GM23338 (cell line): ENCODE measurements at regions not wholly inside any gene's neighbourhood (a gene's known extent, or its start where the extent isn't known, plus 50 kb on each side); places are given as distances from the start of the nearest gene placed in this dataset.

ENCODE experiments used
- ATAC-seq: fragments of 200-7000 bp; cut with Tn5 transposase; 3 replicates; pipeline ENCODE4 v1.9.1; 2020
- DNase-seq: peaks from one replicate; pipeline ENCODE4 v3.0.0-alpha.2; 2015; ENCODE audit warnings: low spot score
- H2AFZ ChIP-seq: fragments of 200-600 bp; sonication (generic); 2 replicates; pipeline ENCODE4 v1.8.0; 2016; ENCODE audit warnings: antibody characterized with exemption, mild to moderate bottlenecking, moderate library complexity
- H3F3A ChIP-seq: fragments of 200-600 bp; sonication (generic); replicated peaks from 2 replicates; pipeline ENCODE4 v1.8.0; 2017; ENCODE audit warnings: antibody characterized with exemption, mixed run types, low read depth
- H3K27ac ChIP-seq: fragments of 200-600 bp; sonication (generic); 2 replicates; pipeline ENCODE4 v1.6.1; 2016; ENCODE audit warnings: low read depth
- H3K27me3 ChIP-seq: fragments of 200-600 bp; sonication (generic); 2 replicates; pipeline ENCODE4 v1.8.0; 2016; ENCODE audit warnings: mild to moderate bottlenecking, mixed run types, moderate library complexity; ENCODE audit not compliant: insufficient read depth
- H3K36me3 ChIP-seq: fragments of 200-600 bp; sonication (generic); 2 replicates; pipeline ENCODE4 v1.8.0; 2016; ENCODE audit warnings: mild to moderate bottlenecking; ENCODE audit not compliant: insufficient read depth
- H3K4me1 ChIP-seq: fragments of 200-600 bp; sonication (generic); 2 replicates; pipeline ENCODE4 v1.8.0; 2016; ENCODE audit warnings: mild to moderate bottlenecking, moderate library complexity; ENCODE audit not compliant: insufficient read depth
- H3K4me2 ChIP-seq: fragments of 200-600 bp; sonication (generic); 2 replicates; pipeline ENCODE4 v1.7.1; 2017; ENCODE audit warnings: mixed run types
- H3K4me3 ChIP-seq: fragments of 200-600 bp; sonication (generic); 2 replicates; pipeline ENCODE4 v1.6.1; 2016; ENCODE audit warnings: mixed run types
- H3K79me2 ChIP-seq: fragments of 200-600 bp; sonication (generic); replicated peaks from 2 replicates; pipeline ENCODE4 v1.8.0; 2017; ENCODE audit warnings: mild to moderate bottlenecking; ENCODE audit not compliant: insufficient read depth
- H3K9me2 ChIP-seq: fragments of 200-600 bp; sonication (generic); 2 replicates; pipeline ENCODE4 v1.8.0; 2017; ENCODE audit not compliant: insufficient read depth
- H4K20me1 ChIP-seq: fragments of 200-600 bp; sonication (generic); replicated peaks from 2 replicates; pipeline ENCODE4 v1.8.0; 2017; ENCODE audit warnings: mild to moderate bottlenecking; ENCODE audit not compliant: insufficient read depth
- H3K27ac Mint-ChIP-seq: 2 replicates; pipeline ENCODE4 v1.8.0; 2020; ENCODE audit warnings: inconsistent platforms, mild to moderate bottlenecking, moderate library complexity, mixed read lengths
- H3K27me3 Mint-ChIP-seq: 3 replicates; pipeline ENCODE4 v1.8.0; 2022; ENCODE audit warnings: low read depth, mild to moderate bottlenecking, moderate library complexity, mixed read lengths, inconsistent platforms; ENCODE audit not compliant: insufficient read depth, poor library complexity
- H3K36me3 Mint-ChIP-seq: 3 replicates; pipeline ENCODE4 v1.8.0; 2021; ENCODE audit warnings: low read depth, mild to moderate bottlenecking, inconsistent platforms, moderate library complexity, mixed read lengths
- H3K4me1 Mint-ChIP-seq: 3 replicates; pipeline ENCODE4 v1.8.0; 2020; ENCODE audit warnings: mild to moderate bottlenecking, inconsistent platforms, mixed read lengths
- H3K4me3 Mint-ChIP-seq: 3 replicates; pipeline ENCODE4 v1.8.0; 2021; ENCODE audit warnings: moderate library complexity, mild to moderate bottlenecking, inconsistent platforms, mixed read lengths
- H3K9me3 Mint-ChIP-seq: 3 replicates; pipeline ENCODE4 v1.8.0; 2020; ENCODE audit warnings: moderate library complexity, mild to moderate bottlenecking, inconsistent platforms, mixed read lengths
- CREB1 ChIP-seq: fragments of 250-450 bp; sonication (Bioruptor Pico); IDR thresholded peaks from 2 replicates; pipeline ENCODE4 v1.5.0; 2020; ENCODE audit warnings: low read depth, mild to moderate bottlenecking, moderate library complexity
- EZH2 ChIP-seq: fragments of 200-600 bp; sonication (generic); IDR thresholded peaks from one replicate; pipeline ENCODE4 v1.8.0; 2017; ENCODE audit warnings: antibody characterized with exemption, mild to moderate bottlenecking, low read depth; ENCODE audit not compliant: unreplicated experiment
- JUNB ChIP-seq: IDR thresholded peaks from one replicate; pipeline ENCODE4 v1.6.1; 2016; ENCODE audit warnings: antibody characterized with exemption; ENCODE audit not compliant: unreplicated experiment
- NANOG ChIP-seq: IDR thresholded peaks from 2 replicates; pipeline ENCODE4 v1.6.1; 2016; ENCODE audit warnings: antibody characterized with exemption, borderline replicate concordance
- POLR2AphosphoS5 ChIP-seq: IDR thresholded peaks from 2 replicates; pipeline ENCODE4 v1.6.1; 2016; ENCODE audit warnings: antibody characterized with exemption, low read depth
- STAT1 ChIP-seq: IDR thresholded peaks from one replicate; pipeline ENCODE4 v1.6.1; 2016; ENCODE audit warnings: antibody characterized with exemption; ENCODE audit not compliant: unreplicated experiment
- ZNF114 ChIP-seq: fragments of 250-450 bp; sonication (Bioruptor Pico); IDR thresholded peaks from 2 replicates; pipeline ENCODE4 v1.5.0; 2020; ENCODE audit warnings: mild to moderate bottlenecking, moderate library complexity
- ZNF331 ChIP-seq: fragments of 250-450 bp; sonication (Bioruptor Pico); IDR thresholded peaks from 2 replicates; pipeline ENCODE4 v1.5.0; 2020; ENCODE audit warnings: low read depth, mild to moderate bottlenecking, moderate library complexity
- TF ChIP-seq, protein P1 (sequence below), 2 experiments: fragments of 200-600 bp in 1 of 2; sonication (generic) in 1 of 2; conservative IDR thresholded peaks; 2 replicates each; pipeline versions ENCODE4 v1.5.1 to v1.6.1; 2016 to 2017; ENCODE audit warnings: antibody characterized with exemption in 2 of 2, low read depth in 2 of 2, mild to moderate bottlenecking in 2 of 2, moderate library complexity in 1 of 2

GRCh38 chr2:116582850-116583249 lies 1231.6 kb upstream of the DDX18 start:
- DNase-seq (no peak), ATAC-seq (no peak)
- Mint-ChIP-seq H3K9me3 (peaks cover 3% of the 10 kb centered on the region; the same call in 1 of the 3 replicates), H3K27ac (no peak overlapping the region), H3K36me3 (no peaks in the 10 kb centered on the region), H3K4me3 (no peak overlapping the region), H3K27me3 (no peaks in the 10 kb centered on the region), H3K4me1 (no peaks in the 10 kb centered on the region)
- Histone ChIP-seq H3K4me3 (no peak overlapping the region), H3F3A (no peaks in the 10 kb centered on the region), H3K4me1 (no peaks in the 10 kb centered on the region), H3K9me2 (no peaks in the 10 kb centered on the region), H3K27ac (no peak overlapping the region), H4K20me1 (no peaks in the 10 kb centered on the region), H2AFZ (no peak overlapping the region), H3K4me2 (no peak overlapping the region), H3K79me2 (no peaks in the 10 kb centered on the region), H3K27me3 (no peaks in the 10 kb centered on the region), H3K36me3 (no peaks in the 10 kb centered on the region)
- no peak for TF ChIP-seq CREB1
- TF ChIP-seq ZNF331 = no peak
- TF ChIP-seq JUNB = no peak
- TF ChIP-seq, protein P1, sequence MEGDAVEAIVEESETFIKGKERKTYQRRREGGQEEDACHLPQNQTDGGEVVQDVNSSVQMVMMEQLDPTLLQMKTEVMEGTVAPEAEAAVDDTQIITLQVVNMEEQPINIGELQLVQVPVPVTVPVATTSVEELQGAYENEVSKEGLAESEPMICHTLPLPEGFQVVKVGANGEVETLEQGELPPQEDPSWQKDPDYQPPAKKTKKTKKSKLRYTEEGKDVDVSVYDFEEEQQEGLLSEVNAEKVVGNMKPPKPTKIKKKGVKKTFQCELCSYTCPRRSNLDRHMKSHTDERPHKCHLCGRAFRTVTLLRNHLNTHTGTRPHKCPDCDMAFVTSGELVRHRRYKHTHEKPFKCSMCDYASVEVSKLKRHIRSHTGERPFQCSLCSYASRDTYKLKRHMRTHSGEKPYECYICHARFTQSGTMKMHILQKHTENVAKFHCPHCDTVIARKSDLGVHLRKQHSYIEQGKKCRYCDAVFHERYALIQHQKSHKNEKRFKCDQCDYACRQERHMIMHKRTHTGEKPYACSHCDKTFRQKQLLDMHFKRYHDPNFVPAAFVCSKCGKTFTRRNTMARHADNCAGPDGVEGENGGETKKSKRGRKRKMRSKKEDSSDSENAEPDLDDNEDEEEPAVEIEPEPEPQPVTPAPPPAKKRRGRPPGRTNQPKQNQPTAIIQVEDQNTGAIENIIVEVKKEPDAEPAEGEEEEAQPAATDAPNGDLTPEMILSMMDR (conservative IDR thresholded peaks at IDR 0.05; ENCODE audit: low read depth in 2 of 2) = no peak
- TF ChIP-seq POLR2AphosphoS5 = no peak
- no peak for TF ChIP-seq STAT1

- Histone ChIP-seq H3F3A (no peaks in the 10 kb centered on the region), H3K27me3 (no peaks in the 10 kb centered on the region), H3K9me2 (no peaks in the 10 kb centered on the region), H3K4me3 (no peak overlapping the region), H3K79me2 (no peaks in the 10 kb centered on the region), H3K36me3 (no peaks in the 10 kb centered on the region), H3K4me2 (no peak overlapping the region), H3K4me1 (no peaks in the 10 kb centered on the region), H3K27ac (no peak overlapping the region), H2AFZ (no peak overlapping the region), H4K20me1 (no peaks in the 10 kb centered on the region)
- H3K4me1 Mint-ChIP-seq = no peaks in the 10 kb centered on the region
- TF ChIP-seq, protein P1 (conservative IDR thresholded peaks at IDR 0.05; ENCODE audit: low read depth in 2 of 2) = no peak
- TF ChIP-seq NANOG = no peak
- no peak for TF ChIP-seq CREB1
- no peak for TF ChIP-seq POLR2AphosphoS5
- TF ChIP-seq EZH2 = no peak
- no peak for TF ChIP-seq ZNF114
- ATAC-seq (no peak), DNase-seq (no peak)
- H3K27ac Mint-ChIP-seq = no peak overlapping the region
- H3K4me3 Mint-ChIP-seq = no peak overlapping the region
- H3K27me3 Mint-ChIP-seq = no peaks in the 10 kb centered on the region
- peaks cover 16% of the 10 kb centered on the region for H3K9me3 Mint-ChIP-seq
- H3K36me3 Mint-ChIP-seq = peaks cover 7% of the 10 kb centered on the region; the same call in 2 of the 3 replicates
Observed at GRCh38 chr2:116585669-116586327, 1228.7 kb upstream of the DDX18 start.
